Prostate gland (tissue), 2 donors: ENCODE measurements at regions not wholly inside any gene's neighbourhood (a gene's known extent, or its start where the extent isn't known, plus 50 kb on each side); places are given as distances from the start of the nearest gene placed in this dataset.

Experiments used
- DNase-seq: peaks from one replicate; pipeline ENCODE4 v3.0.0-alpha.2; 2019; ENCODE audit warnings: low spot score
- H3K27ac ChIP-seq, 2 donors: fragments of 200-600 bp; sonication (generic); 2 replicates each; pipeline ENCODE4 v1.5.1; 2017 to 2019
- H3K27me3 ChIP-seq: fragments of 200-600 bp; sonication (generic); replicated peaks from 2 replicates; pipeline ENCODE4 v1.5.1; 2019; ENCODE audit not compliant: insufficient read depth
- H3K36me3 ChIP-seq, 2 donors: fragments of 200-600 bp; sonication (generic); 1 replicate in 1 of 2; 2 replicates in 1 of 2; pipeline versions ENCODE4 v1.5.1 to v1.8.1; 2017 to 2019
- H3K4me1 ChIP-seq: fragments of 200-600 bp; sonication (generic); replicated peaks from 2 replicates; pipeline ENCODE4 v1.5.1; 2019
- H3K4me3 ChIP-seq, 2 donors: fragments of 200-600 bp; sonication (generic); 2 replicates each; pipeline ENCODE4 v1.5.1; 2017 to 2019
- H3K9me3 ChIP-seq: fragments of 200-600 bp; sonication (generic); 2 replicates; pipeline ENCODE4 v1.5.1; 2017
- POLR2A ChIP-seq: fragments of 450-650 bp; IDR thresholded peaks from one replicate; pipeline ENCODE4 v1.6.1; 2016; ENCODE audit warnings: antibody characterized with exemption, mild to moderate bottlenecking
- POLR2AphosphoS5 ChIP-seq: sonication (generic); formaldehyde crosslinking; IDR thresholded peaks from one replicate; pipeline ENCODE4 v1.6.1; 2017; ENCODE audit warnings: antibody characterized with exemption
- WGBS: methylation state at CpG from one replicate; pipeline ENCODE4 v1.1.5; 2018; 5-methylcytosine and 5-hydroxymethylcytosine counted together
- intact Hi-C: fragments of 100-400 bp; cut with DNase I; formaldehyde crosslinking; loops from one replicate; pipeline ENCODE4 v1.14.2; 2022
- TF ChIP-seq, protein P1 (sequence below), 4 experiments: fragments of 200-600 bp in 2 of 4; fragments of 450-650 bp in 2 of 4; sonication (generic) in 2 of 4; IDR thresholded peaks; 1 replicate in 3 of 4; 2 replicates in 1 of 4; pipeline ENCODE4 v1.5.1; 2016 to 2019; ENCODE audit warnings: antibody characterized with exemption in 4 of 4, mild to moderate bottlenecking in 2 of 4, moderate library complexity in 2 of 4

DNA sequence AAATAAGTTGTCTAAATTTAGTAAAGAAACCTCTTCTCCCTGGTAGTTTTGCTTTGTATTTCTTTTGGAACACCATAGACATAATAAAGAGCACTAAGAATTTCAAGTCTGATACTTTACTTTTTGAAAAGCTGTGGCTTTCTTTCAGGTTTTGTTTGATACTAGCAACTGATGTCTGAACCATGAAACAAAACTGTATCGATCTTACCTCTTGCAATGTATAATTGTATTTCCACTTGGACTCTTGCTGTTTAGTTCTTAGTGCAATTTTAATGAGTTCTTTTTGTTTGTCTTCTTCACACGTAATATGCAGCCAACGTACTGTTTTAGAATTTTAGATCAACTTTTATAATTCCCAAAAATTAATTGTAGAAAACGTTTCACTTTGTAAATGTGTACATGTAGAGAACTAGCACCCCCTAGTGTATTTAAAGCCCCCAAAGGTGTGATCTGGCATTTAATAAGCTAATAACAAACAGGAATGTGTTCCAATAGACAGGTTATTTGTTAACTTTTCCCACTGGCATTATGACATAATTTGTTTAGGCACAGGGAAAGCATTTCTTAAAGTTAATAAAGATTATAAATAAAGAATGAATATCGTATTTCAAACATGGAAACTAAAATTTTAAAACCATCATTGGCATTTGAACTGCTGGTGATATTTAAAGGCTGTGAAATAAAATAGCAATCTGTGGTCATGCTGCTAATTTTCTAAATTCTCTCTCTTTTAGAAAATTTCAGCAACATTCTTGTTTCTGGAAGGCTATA lies 289.1 kb upstream of the DNAJC19 start:
- intact Hi-C loops: no loop called here
- no peak overlapping the region for H3K27ac ChIP-seq
- no peak for DNase-seq
- no peaks in the 10 kb centered on the region for H3K27me3 ChIP-seq
- no peaks in the 10 kb centered on the region for H3K36me3 ChIP-seq
- TF ChIP-seq POLR2A (no peak), POLR2AphosphoS5 (no peak)
- TF ChIP-seq, protein P1, sequence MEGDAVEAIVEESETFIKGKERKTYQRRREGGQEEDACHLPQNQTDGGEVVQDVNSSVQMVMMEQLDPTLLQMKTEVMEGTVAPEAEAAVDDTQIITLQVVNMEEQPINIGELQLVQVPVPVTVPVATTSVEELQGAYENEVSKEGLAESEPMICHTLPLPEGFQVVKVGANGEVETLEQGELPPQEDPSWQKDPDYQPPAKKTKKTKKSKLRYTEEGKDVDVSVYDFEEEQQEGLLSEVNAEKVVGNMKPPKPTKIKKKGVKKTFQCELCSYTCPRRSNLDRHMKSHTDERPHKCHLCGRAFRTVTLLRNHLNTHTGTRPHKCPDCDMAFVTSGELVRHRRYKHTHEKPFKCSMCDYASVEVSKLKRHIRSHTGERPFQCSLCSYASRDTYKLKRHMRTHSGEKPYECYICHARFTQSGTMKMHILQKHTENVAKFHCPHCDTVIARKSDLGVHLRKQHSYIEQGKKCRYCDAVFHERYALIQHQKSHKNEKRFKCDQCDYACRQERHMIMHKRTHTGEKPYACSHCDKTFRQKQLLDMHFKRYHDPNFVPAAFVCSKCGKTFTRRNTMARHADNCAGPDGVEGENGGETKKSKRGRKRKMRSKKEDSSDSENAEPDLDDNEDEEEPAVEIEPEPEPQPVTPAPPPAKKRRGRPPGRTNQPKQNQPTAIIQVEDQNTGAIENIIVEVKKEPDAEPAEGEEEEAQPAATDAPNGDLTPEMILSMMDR (IDR thresholded peaks at IDR 0.05): no peak
- no peaks in the 10 kb centered on the region for H3K9me3 ChIP-seq
- WGBS: 37% methylated on average over 5 of the region's 5 CpGs
- no peaks in the 10 kb centered on the region for H3K4me1 ChIP-seq
- H3K4me3 ChIP-seq: no peak overlapping the region

DNA sequence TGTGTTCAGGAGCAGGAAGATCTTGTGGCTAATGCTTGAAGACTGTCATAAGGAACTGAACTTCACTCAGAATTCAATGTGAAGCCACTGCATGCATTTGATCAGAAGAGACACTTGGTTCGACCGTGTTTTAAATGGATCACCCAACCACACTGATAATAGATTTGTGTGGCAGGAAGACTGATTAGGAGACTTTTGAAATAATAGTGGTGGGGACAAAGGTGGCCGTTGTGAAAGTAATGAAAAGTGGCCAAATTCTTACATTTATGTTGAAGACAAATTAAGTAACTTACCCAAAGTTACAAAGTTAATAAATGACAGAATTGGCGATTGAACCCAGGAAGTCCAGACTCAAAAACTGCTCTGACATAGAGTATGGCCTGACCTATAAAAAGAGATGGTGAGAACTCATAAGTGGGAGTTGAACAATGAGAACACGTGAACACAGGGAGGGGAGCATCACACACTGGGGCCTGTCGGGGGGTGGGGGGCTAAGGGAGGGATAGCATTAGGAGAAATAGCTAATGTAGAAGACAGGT lies 286.9 kb upstream of the DNAJC19 start:
- H3K36me3 ChIP-seq: no peaks in the 10 kb centered on the region
- 68% methylated on average over 6 of the region's 6 CpGs for WGBS
- intact Hi-C loops: no loop called here
- DNase-seq: no peak
- no peak overlapping the region for H3K27ac ChIP-seq
- H3K9me3 ChIP-seq: no peaks in the 10 kb centered on the region
- no peak for TF ChIP-seq POLR2AphosphoS5
- TF ChIP-seq, protein P1 (IDR thresholded peaks at IDR 0.05): no peak
- H3K27me3 ChIP-seq: no peaks in the 10 kb centered on the region
- H3K4me1 ChIP-seq: no peaks in the 10 kb centered on the region
- no peak overlapping the region for H3K4me3 ChIP-seq

DNA sequence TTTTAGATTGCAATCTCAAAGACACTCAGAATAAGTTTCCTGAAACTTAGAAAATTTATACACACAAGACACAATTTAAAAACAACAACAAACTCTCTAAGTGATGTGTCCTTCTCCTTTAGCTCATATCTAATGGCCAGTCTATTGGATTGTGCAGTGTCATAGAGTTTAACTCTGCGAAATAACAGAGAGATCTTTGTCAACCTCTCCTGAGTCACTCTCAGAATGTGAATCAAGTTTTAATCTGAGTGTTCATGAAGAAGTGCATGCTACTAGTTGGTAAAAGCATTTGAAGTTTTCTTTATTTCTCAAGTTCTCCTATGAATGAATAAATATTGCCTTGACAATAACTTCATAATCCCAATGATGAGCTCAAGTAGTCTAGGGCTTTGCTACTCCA lies 284.5 kb upstream of the DNAJC19 start:
- WGBS: 85% methylated on average over 1 of the region's 1 CpG
- DNase-seq: no peak
- intact Hi-C loops: no loop called here
- no peaks in the 10 kb centered on the region for H3K36me3 ChIP-seq
- H3K4me3 ChIP-seq: no peak overlapping the region
- TF ChIP-seq POLR2AphosphoS5 (no peak), POLR2A (no peak)
- TF ChIP-seq, protein P1 (IDR thresholded peaks at IDR 0.05): no peak
- no peaks in the 10 kb centered on the region for H3K4me1 ChIP-seq
- H3K27me3 ChIP-seq: no peaks in the 10 kb centered on the region
- H3K27ac ChIP-seq: no peak overlapping the region
- H3K9me3 ChIP-seq: no peaks in the 10 kb centered on the region

DNA sequence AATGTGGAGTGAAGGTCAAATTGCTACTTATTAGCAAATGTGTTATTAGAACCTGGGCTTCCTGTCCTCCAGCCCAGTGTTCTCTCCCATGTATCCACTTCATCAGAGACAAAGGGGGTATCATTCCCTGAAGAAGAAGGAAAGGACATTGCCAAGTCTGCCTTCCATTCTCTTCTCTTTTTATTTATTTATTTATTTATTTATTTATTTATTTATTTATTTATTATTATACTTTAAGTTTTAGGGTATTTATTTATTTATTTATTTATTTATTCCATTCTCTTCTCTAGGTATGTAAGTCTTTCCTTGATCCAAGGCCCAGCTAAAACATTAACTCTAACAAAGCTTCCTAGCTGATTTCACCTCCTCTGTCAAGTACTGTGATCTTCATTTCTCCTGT lies 277.8 kb upstream of the DNAJC19 start:
- no peak overlapping the region for H3K27ac ChIP-seq
- no peaks in the 10 kb centered on the region for H3K27me3 ChIP-seq
- intact Hi-C loops: no loop called here
- H3K9me3 ChIP-seq: no peaks in the 10 kb centered on the region
- no peak for DNase-seq
- TF ChIP-seq, protein P1 (IDR thresholded peaks at IDR 0.05): no peak
- H3K36me3 ChIP-seq: no peaks in the 10 kb centered on the region
- H3K4me3 ChIP-seq: no peak overlapping the region
- H3K4me1 ChIP-seq: no peaks in the 10 kb centered on the region

DNA sequence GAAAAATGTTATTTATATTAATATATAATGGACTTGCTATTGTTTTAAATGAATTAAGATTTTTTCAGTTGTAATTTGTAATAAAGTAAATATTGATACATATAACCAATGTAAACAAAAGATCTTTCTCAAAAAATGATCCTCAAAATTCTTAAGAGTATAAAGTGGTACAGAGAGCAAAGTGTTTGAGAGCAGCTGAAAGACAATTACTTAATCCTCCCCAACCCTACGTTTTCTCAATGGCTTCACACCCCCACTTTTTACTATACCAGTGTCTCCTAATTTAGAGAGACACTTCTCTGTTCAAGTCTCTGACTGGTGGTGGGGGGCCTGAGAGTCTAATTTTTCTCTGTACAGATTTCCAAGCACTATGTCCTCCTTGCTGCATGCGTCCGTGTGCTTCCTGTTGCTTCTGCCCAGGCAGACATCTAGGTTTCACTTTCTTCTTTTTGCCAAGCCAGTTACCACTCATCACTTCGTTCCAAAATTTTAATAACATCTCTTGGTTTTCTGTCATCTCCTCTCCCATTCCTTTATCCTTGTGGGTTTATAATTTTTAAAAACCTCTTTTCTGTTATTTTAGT lies 276.3 kb upstream of the DNAJC19 start:
- TF ChIP-seq POLR2AphosphoS5: no peak
- no peak for TF ChIP-seq POLR2A
- TF ChIP-seq, protein P1 (IDR thresholded peaks at IDR 0.05): no peak
- intact Hi-C loops: no loop called here
- H3K4me1 ChIP-seq: no peaks in the 10 kb centered on the region
- no peaks in the 10 kb centered on the region for H3K36me3 ChIP-seq
- 44% methylated on average over 4 of the region's 4 CpGs for WGBS
- no peak overlapping the region for H3K27ac ChIP-seq
- no peaks in the 10 kb centered on the region for H3K9me3 ChIP-seq
- no peaks in the 10 kb centered on the region for H3K27me3 ChIP-seq
- DNase-seq: no peak
- no peak overlapping the region for H3K4me3 ChIP-seq
